Skin of body (tissue), 1 donor: ENCODE measurements at regions not wholly inside any gene's neighbourhood (a gene's known extent, or its start where the extent isn't known, plus 50 kb on each side); places are given as distances from the start of the nearest gene placed in this dataset.
"Not testable (repeated sequence)": the region's sequence is repeated elsewhere in the genome, so short reads cannot be mapped to it uniquely, and the experiment has no call there.

Experiments used
- DNase-seq: peaks from one replicate; lab custom pipeline; 2025; lab: John Stamatoyannopoulos, UW

DNA sequence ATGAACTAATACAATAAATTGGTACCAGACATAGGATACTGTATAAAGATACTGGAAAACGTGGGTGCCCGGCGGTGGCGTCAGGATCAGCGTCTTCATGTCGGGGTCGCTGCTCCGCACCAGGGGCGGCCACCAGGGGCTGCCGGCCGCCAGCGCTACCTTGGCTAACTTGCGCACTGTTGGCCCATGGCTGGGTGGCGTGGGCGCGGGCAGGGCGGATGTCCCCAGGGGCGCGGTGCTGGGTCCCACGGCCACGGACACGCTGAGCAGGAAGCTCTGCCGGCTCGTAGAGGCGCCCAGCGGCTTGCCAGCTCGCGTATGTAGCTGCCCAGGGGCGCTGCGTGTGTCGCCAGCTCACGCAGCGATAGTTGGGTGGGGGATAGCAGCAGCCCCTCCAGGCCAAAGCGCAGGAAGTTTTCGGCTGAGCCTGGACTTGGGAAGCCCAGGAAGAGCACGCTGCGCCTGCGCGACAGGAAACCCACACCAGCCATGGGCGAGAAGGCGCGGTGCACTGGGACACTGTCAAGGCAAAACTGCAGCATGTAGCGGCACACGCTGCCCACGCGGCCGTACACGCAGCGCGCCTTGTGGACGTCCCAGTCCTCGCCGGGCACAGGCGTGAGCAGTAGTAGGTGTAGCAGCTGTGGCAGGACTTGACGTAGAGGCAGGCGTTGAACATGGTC is 299.9 kb downstream of the CCDC74A start:
- DNase-seq = no peak

DNA sequence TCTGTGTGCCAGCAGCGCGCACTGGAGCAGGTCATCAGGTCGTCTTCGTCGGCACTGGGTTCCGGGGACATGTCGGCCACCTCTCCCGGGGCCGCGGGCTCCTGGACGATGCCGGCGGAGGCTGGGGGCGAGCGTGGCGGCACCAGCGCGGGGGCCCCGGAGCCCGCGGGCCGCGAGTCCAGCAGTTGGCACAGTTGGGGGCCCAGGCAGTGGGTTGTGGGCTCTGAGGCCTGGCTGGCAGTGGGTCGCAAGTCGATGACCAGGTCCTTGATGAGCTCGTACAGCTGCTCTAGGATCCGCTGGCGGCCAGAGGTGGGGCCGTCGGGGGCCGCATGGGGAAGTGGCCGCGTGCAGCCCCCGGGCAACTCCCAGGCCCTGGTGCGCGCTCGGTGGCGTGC is 300.5 kb downstream of the CCDC74A start:
- no peak for DNase-seq

DNA sequence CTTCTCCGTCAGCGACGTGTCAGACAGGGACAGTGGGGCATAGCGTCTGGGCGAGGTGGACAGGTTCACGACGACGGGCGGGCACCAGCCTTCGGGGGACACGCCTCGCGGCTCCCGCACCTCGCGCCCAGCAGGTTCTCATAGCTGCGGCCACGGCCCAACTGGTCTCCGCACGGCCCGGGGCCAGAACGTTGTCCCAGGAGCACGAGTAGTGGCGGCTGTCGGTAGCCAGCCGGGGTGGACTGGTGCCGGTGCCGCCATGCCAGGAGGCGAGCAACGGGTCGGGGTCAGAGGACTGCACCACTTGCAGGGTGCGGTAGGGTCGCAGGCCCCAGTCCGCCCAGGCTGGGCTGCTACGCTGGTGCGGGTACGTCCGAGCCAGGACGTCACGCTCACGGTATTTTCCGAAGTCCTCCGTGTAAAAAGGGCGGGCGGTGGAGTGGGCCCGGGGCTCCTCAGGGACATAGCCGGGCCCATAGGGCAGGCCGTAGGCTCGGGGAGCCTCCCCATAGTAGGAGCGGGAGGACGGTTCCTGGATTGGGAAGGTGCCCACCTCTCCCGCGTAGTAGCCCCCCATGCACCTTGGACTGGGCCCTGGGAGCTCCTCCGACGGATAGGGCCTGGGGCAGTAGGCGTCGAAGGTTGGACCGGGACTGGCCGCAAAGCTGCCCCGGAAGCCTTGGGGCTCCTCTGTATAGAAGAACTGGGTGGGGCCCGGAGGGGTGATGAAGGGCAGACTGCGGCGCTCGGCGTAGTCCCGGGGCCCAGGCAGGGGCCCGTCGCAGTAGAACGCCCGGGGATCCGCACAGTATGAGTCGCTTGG is 301.2 kb downstream of the CCDC74A start:
- DNase-seq = not testable (repeated sequence)

DNA sequence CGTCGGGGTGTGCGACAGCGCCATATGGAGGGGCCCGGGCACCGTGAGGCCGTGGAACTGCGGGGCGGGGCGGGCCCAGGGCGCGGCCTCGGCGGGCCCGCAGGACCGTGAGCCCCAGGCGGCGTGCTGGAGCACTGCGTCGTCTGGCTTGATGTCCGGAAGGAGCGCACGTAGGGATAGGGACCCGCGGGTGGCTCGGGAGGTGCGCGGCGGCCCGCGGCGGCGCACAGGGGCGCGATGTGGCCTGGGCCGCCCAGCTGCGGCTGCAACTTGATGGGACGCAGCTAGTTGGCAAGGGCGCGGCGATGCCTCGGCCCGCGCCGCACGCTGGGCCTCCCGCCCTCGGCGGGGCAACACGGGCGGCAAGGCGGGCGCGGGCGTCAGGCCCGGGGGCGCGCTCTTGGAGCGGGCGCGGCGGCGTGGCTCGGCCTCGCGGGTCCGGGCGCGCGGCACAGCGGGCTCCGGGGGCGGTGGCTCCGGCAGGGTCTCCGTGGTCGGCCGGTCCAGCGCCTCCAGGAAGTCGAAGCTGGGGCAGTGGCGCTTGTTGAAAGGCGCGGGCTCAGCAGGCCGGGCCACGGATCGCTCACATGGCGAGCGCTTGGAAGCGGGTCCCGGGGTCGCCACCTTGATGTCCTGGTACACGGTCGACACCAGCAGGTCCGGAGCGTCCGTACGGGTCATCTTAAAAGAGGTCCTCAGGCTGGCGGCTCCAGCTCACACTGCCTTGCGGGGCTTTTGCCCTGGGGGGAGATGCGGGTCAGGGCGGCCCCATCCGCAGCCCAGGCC is 302.0 kb downstream of the CCDC74A start:
- not testable (repeated sequence) for DNase-seq

DNA sequence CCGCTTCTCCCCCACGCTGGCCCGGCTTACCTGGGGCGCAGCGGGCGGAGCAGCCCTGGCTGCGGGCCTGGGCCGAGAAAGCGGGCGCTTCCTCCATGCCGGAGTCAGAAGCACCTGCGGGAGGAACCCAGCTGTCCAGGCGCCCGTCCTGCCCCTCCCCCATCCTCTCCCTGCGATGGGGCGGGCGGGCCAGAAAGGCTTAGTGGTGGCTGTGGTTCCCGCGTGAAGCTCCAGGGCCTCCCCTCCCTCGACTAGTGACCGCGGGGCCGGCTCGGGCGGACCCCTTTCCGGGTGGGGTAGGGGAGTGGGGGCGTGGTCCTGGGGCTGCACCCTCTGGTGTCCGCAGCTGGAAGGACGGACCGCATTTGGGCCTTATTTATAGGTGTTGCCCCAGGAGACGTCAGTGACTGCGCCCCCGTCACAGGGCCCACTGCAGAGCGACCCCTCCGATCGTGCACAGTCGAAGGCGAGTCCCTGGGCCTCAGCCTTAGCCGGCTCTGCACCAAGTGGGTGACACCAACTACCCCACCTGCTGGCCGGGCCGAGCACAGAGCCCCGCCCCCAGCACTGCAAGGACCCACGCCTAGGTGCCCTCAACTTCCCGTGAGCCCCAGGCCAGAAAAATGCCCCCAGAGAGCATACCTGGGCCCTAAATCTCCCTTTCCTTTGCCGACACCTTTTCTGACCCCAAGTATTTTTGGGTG is 302.7 kb downstream of the CCDC74A start:
- DNase-seq = not testable (repeated sequence)

DNA sequence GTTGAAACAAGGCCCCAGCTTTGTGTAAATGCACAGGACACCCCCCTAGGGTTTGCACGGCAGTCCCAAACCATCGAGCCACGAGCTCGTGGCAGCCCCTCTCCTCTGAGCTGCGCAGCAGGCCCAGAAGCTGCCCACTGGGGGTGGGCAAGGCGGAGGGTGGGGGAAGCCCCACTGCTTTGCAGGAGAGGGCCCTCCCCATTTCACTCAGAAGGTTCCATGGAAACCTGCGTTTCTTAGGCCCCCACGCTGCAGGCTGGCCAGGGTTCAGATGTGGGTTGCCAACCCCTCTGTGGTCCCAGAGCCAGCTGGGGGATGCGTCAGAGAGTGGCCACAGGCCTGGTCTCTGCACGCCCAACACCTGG is 303.2 kb downstream of the CCDC74A start:
- DNase-seq = not testable (repeated sequence)

DNA sequence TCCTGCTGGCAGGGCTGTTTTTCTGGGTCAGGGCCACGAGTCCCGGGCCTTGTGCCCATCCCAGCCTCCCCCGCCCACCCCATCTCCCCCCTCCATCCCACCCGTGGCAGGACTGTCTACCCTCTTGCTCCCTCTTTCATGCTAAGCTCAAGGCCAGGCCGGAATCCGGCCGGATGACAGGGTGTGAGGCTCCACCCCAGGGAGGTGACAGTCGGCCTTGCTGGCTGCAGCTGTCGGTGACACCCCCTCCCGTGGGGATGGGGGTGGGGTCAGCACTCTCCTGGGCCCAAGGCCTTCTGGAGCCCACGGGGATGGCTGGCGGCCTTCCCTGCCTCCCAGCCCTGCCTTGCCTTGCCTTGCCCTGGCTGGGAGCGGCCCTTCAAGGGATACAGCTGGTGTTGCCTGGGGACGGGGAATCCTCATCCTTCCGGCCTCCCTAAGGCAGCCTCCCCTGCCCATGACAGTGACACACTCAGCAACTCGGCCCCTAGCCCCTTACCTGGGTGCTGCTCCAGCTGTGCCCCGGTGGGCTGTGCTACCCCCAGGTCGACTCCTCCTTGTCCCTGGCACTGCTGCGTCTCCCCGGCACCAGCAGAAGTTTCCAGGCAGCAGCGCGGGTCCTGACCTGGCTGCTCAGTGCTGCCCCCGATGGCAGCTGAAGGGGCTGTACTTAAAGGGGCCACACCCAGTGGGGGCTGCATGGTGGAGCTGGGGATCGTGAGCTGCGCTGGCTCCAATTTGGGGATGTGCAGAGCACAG is 303.9 kb downstream of the CCDC74A start:
- not testable (repeated sequence) for DNase-seq

DNA sequence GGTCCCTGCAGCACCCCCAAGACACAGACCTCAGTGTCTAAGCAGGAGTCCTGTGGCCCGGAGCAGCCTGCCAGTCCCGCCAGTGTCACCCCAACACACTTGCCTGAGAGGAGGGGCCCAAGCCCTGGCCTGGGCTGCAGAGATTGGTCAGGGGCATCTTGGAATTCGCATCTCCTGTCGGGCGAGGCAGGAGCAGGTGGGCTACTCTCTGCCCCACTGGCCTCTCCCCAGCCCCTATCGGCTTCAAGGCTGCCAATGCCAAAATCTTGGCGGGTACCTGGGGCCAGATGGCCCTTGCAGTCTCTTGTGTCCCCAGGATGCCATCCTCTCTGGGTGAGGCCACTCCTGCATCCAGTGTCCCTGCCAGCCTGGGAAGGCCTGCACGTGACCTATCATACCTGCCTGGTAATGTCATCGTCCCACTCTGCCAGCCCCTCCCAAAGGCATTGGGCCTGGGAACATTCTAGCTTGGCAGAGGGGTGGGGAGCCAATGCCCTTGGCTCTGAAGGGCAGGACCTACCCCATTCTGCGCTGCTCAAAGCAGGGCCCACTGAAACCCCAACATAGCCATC is 304.6 kb downstream of the CCDC74A start:
- DNase-seq = not testable (repeated sequence)

DNA sequence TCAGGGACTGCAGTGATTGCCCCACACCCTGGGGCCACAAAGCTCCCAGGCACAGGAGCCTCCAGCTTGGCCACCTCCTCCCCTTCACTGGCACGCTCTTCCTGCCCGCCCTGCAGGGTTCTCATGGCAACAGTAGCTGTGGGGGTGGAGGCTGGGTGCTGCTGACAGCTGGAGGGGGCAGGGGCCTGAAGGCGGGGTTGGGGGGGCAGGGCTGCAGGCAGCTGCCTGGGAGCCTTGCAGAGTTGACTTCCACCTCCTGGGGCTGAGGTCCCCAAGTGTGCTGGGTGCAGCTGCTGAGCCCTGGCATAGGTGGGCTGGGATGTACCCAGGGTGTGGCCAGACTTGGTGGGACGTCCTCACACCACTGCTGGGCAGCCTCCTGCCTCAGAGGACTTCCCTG is 305.2 kb downstream of the CCDC74A start:
- not testable (repeated sequence) for DNase-seq

DNA sequence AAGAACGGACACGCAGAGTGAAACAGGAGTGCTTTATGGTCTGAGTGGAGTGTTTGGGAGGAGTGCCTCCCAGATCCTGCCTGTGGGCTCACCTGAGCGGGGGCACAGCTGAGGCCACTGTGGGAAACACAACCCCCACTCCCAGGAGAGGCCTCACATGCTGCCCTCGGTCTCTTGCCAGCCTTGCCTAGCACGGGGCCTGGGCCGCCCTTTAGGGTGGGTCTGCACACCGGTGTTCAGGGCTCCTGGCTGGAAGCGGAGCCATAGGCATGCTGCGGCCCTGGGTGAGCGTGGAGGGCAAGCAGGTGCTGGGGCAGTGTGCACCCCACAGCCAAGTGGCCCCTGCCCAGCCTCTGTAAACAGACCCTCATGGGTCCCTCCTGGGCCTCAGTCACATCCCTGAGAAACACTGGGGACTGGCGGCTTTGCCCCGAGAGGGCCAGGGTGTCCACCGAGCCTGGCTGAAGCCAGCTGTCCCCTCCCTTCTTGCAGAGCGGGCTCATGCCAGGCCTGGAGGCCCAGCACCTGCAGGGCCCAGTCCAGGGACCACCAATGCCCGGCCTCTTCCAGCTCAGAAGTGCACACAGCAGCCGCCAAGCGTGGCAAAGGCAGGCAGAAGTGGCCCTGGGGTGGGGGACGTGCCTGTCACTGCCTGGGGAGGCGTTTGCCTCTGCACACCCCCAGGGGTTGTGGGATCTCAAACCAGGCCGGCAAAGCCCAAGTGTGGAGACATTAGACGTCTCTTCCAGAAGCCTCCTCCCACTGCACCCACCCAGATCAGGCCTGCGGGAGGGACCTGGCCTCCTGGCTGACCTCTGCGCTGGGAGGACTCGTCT is 305.9 kb downstream of the CCDC74A start:
- not testable (repeated sequence) for DNase-seq

DNA sequence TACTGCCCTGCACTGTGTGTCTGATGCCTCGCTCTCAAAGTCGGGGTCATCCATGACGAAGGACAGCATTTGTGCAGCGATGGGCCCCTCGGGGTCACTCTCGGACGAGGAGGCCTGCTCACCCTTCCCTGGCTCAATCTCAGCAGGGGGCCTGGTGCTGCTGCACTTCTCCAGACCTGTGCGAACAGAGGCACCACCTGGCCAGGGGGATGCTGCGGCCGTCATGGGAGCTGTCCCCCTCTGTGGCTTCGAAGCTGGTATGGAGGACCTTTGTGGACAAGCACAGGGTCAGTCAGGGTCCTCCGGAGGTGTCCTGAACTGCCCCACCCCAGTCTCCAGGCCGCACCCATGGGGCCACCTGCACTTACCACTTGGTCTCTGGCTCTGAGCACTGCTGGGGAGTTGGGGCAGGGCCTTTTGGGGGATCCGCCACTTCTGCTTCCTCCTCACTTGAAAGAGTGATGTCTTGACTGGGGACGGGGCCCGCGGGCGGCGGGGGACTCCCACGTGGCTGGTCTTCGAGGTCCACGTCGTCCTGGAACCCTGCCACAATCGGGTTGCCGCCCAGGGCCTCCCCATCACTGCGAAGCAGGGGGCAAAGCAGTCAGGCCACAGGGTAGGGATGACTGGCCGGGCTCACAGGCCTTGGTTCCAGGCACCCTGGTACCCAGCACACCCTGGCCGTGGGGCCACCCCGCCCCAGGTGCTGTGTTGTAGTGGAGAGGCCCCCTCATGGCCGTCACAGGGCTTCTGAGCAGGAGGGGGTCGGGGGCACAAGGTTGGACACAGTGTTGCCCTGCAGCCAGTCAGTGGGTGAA is 306.7 kb downstream of the CCDC74A start:
- DNase-seq = not testable (repeated sequence)

DNA sequence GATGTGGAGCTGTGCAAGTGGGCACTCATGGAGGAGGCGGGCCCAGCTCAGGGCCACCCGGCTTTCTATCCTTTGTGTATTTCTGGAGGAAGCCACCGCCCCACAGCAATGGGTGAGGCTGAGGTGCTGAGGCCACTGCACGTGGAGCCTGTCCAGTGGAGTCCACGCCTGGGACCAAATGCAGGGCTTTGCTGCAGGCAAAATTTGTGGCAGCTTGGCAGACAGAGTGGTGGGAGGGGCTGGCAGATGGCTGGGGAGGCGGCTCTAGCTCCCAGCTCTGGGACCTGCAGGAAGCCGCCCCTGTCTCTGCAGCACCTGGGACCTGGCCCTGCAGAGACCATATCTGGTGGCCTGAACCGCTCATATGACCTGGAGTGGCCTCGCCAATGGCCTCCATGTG is 307.3 kb downstream of the CCDC74A start:
- DNase-seq = not testable (repeated sequence)

DNA sequence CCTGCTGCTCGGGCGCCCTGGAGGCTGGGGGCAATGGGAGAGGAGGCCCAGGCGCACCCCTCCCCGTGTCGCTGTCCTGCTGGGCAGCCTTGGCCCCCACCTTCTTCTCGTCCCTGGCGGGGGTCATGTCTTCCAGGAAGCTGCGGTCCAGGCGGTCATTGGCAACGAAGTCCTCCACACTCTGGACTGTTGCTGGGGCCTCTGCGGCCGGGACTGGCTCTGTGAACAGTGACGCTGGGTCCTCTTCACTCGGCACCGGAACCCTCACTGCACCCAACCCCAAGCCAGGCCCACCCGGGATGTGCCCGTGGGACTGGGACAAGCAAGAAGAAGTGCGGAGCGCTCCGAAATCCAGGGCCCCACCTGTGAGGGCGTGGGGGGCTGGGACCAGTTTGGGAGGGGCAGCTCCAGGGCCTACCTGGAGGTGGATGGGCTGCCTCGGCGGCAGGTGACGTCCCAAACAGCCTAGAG is 308.0 kb downstream of the CCDC74A start:
- no peak for DNase-seq

DNA sequence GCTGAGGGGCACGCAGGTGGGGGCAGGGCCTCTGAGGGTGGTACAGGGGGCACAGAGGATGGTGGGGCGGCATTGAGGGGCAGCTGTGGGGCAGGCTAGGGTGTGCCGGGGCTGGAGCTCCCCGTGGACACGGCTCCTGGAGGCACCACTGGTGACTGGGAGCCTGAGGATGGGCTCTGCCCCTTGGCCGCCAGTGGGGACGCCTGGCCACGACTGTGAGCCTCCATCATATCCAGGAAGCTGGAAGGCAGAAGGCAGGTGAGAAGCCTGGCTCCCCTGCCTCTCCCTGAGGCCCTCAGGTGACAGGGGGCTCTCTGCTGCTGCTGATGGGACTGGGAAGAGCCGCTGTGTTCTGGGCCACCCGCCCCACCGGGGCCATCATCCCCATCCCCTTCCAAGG is 308.4 kb downstream of the CCDC74A start:
- not testable (repeated sequence) for DNase-seq

DNA sequence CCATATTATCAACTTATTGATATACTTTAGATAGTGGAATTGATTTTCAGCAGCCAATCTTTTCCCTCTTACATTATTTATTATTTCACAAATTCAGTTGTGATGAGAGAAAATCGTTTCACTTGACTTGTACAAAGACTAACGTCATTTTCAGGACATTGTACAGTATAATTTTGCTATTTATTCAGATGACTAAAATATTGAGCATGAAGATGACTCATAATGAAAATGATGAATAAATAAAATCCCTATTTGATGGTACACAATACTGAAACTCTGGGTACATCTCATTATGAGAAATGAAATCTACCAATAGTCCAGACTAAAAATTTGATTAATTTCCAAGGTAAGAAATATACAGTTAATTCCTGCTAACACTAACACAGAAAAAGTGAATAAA is 316.4 kb downstream of the CCDC74A start:
- DNase-seq = not testable (repeated sequence)

DNA sequence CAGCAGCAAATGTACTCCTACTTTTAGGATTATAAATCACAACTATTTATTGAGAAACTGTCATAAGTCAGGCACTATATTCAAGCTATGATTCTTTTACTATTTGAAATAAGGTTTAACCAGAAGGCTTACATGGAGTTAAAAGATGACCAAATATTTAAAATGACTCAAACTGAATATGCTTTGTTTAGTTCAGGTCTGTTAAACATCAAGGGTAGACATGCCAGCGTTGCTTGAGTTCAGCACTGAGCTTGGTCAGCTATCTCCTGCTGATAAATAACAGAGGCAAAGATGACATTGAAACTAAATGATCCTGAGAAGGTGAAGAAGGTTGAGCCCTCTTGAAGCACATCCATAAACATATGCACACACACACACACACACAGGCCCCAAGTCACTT is 305.6 kb downstream of the ANKRD30BL start:
- not testable (repeated sequence) for DNase-seq

DNA sequence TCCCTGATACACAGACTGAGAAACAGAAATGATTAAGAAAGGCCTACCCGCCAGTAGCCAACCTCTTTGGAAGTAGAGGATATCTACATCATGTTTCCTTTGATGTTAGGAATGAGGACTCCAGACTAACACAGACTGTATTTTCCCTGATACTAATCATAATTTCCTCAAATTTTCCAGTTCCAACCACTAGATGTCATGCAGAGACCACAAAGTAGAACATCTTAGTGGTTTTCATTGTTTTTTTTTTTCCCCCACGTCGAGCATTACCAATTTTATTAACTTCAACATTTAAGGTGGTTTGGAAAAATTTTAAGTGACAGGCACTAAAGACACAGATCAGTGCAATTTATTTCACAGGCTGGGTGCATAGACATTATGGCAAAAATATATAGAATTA is 303.6 kb downstream of the ANKRD30BL start:
- DNase-seq = not testable (repeated sequence)
